K562 (cell line): ENCODE measurements at regions not wholly inside any gene's neighbourhood (a gene's known extent, or its start where the extent isn't known, plus 50 kb on each side); places are given as distances from the start of the nearest gene placed in this dataset.

Experiments used
- ATAC-seq: fragments of 200-7000 bp; cut with Tn5 transposase; 3 replicates; pipeline ENCODE4 v1.9.1; 2020; ENCODE audit warnings: moderate library complexity
- BruUV-seq: library from RNA; stranded (reverse); fragments of 400-500 nt; replicated peaks from 2 replicates; lab custom pipeline; 2021; lab: Mats Ljungman, UMichigan
- CTCF ChIA-PET: fragments of 300-600 bp; formaldehyde crosslinking; extraction: SDS; loops from one replicate; lab custom pipeline; 2021; ENCODE audit warnings: low intra/inter-chr PET ratio; lab: Yijun Ruan, JAX
- POLR2A ChIA-PET: fragments of 300-600, 350-650 bp; sonication (Branson Sonifier 250); formaldehyde crosslinking; extraction: SDS; loops from one replicate; lab custom pipeline; 2021; ENCODE audit warnings: antibody characterized with exemption, inconsistent platforms; lab: Yijun Ruan, JAX
- DNase-seq, 4 experiments: peaks; one replicate each; pipeline versions ENCODE4 v3.0.0 to v3.0.0-alpha.2; 2011 to 2018; ENCODE audit warnings: low spot score in 3 of 4, mixed read lengths in 3 of 4; ENCODE audit errors: extremely low read depth in 1 of 4
- FAIRE-seq: peaks from 2 replicates; lab custom pipeline; 2011; peaks lifted over from hg19 to GRCh38; lab: Jason Lieb, UNC
- H2AFZ ChIP-seq: 2 replicates; pipeline ENCODE4 v1.6.0; 2011; ENCODE audit warnings: low read depth, low read length, control low read depth, inconsistent platforms
- H3K27ac ChIP-seq: fragments of 200-600 bp; 3 replicates; pipeline ENCODE4 v1.8.0; 2011; ENCODE audit warnings: low read depth, mild to moderate bottlenecking, control low read depth, inconsistent platforms, low read length, moderate library complexity, mixed read lengths; ENCODE audit errors: extremely low read depth
- H3K27me3 ChIP-seq, 2 experiments: fragments of 300-600 bp in 1 of 2; 2 replicates in 1 of 2; 3 replicates in 1 of 2; pipeline versions ENCODE4 v1.6.0 to v1.8.0; 2011; ENCODE audit warnings: inconsistent platforms in 2 of 2, low read length in 2 of 2, mild to moderate bottlenecking in 1 of 2, mixed read lengths in 1 of 2, moderate library complexity in 1 of 2; ENCODE audit not compliant: control insufficient read depth in 2 of 2, insufficient read depth in 2 of 2
- H3K36me3 ChIP-seq: fragments of 300-600 bp; 3 replicates; pipeline ENCODE4 v1.8.0; 2011; ENCODE audit warnings: mild to moderate bottlenecking, low read length, inconsistent platforms; ENCODE audit not compliant: control insufficient read depth, insufficient read depth
- H3K4me1 ChIP-seq, 2 experiments: fragments of 200-600 bp in 1 of 2; replicated peaks in 1 of 2; 2 replicates in 1 of 2; 3 replicates in 1 of 2; pipeline versions ENCODE4 v1.5.1 to v1.8.0; 2011; ENCODE audit warnings: inconsistent platforms in 2 of 2, low read length in 2 of 2, mild to moderate bottlenecking in 1 of 2, mixed read lengths in 1 of 2, moderate library complexity in 1 of 2; ENCODE audit not compliant: control insufficient read depth in 2 of 2, insufficient read depth in 2 of 2
- H3K4me2 ChIP-seq: 2 replicates; pipeline ENCODE4 v1.6.1; 2011; ENCODE audit warnings: low read length, control low read depth, inconsistent platforms, mixed read lengths; ENCODE audit not compliant: insufficient read depth
- H3K4me3 ChIP-seq: fragments of 200-600 bp; sonication (generic), shearing (Covaris generic); 2 replicates; pipeline ENCODE4 v1.5.1; 2016; ENCODE audit warnings: control low read depth, inconsistent platforms
- H3K79me2 ChIP-seq: fragments of 200-600 bp; 3 replicates; pipeline ENCODE4 v1.8.0; 2011; ENCODE audit warnings: low read length, inconsistent platforms; ENCODE audit not compliant: control insufficient read depth, insufficient read depth
- H3K9ac ChIP-seq, 2 experiments: 2 replicates each; pipeline versions ENCODE4 v1.6.0 to v1.6.1; 2011; ENCODE audit warnings: low read depth in 2 of 2, low read length in 2 of 2, control low read depth in 1 of 2, inconsistent platforms in 1 of 2, mild to moderate bottlenecking in 1 of 2, mixed read lengths in 1 of 2; ENCODE audit not compliant: insufficient read depth in 1 of 2
- H3K9me1 ChIP-seq: one replicate; pipeline ENCODE4 v1.6.0; 2011; ENCODE audit warnings: inconsistent platforms, mild to moderate bottlenecking, low read length, moderate library complexity; ENCODE audit not compliant: control insufficient read depth, insufficient read depth
- H3K9me3 ChIP-seq: replicated peaks from 2 replicates; pipeline ENCODE4 v1.5.1; 2011; ENCODE audit warnings: low read depth, low read length, inconsistent platforms; ENCODE audit not compliant: control insufficient read depth, insufficient read depth
- H4K20me1 ChIP-seq: replicated peaks from 2 replicates; pipeline ENCODE4 v1.6.1; 2011; ENCODE audit warnings: low read length, inconsistent platforms, mixed read lengths; ENCODE audit not compliant: control insufficient read depth, insufficient read depth
- ATF3 ChIP-seq, 2 experiments: fragments of 450-650 bp in 1 of 2; sonication (generic) in 1 of 2; formaldehyde crosslinking in 1 of 2; IDR thresholded peaks in 1 of 2; conservative IDR thresholded peaks in 1 of 2; 2 replicates each; pipeline versions ENCODE4 v1.6.1 to v1.8.1; 2016 to 2023; ENCODE audit warnings: mild to moderate bottlenecking in 2 of 2, moderate library complexity in 2 of 2, inconsistent platforms in 1 of 2, missing genetic modification reagents in 1 of 2
- BACH1 ChIP-seq: fragments of 200-800 bp; sonication (Bioruptor generic); IDR thresholded peaks from 2 replicates; pipeline ENCODE4 v1.6.1; 2016; ENCODE audit warnings: missing genetic modification characterization, missing compliant biosample characterization
- BRD9 ChIP-seq: fragments of 450-650 bp; IDR thresholded peaks from 2 replicates; pipeline ENCODE4 v1.6.1; 2018; ENCODE audit warnings: low read depth; ENCODE audit not compliant: partially characterized antibody
- CREB1 ChIP-seq, 2 experiments: sonication (generic) in 1 of 2; formaldehyde crosslinking in 1 of 2; IDR thresholded peaks; 2 replicates each; pipeline versions ENCODE4 v1.6.1 to v1.8.0; 2012 to 2022; ENCODE audit warnings: inconsistent platforms in 1 of 2, mild to moderate bottlenecking in 1 of 2, missing genetic modification reagents in 1 of 2, moderate library complexity in 1 of 2
- DMBX1 ChIP-seq: fragments of 250-450 bp; sonication (Bioruptor Pico); IDR thresholded peaks from 2 replicates; pipeline ENCODE4 v1.8.0; 2022; ENCODE audit warnings: inconsistent platforms, mild to moderate bottlenecking, moderate library complexity, borderline replicate concordance
- ETS2 ChIP-seq: IDR thresholded peaks from 2 replicates; pipeline ENCODE4 v1.6.1; 2016; ENCODE audit warnings: borderline replicate concordance, missing genetic modification characterization, mild to moderate bottlenecking, moderate library complexity, missing compliant biosample characterization; ENCODE audit not compliant: poor library complexity, severe bottlenecking
- L3MBTL2 ChIP-seq: fragments of 450-650 bp; IDR thresholded peaks from 2 replicates; pipeline ENCODE4 v1.6.1; 2016; ENCODE audit warnings: mild to moderate bottlenecking, moderate library complexity
- NFE2 ChIP-seq: IDR thresholded peaks from 2 replicates; pipeline ENCODE4 v1.6.1; 2014; ENCODE audit warnings: antibody characterized with exemption, low read depth
- RNF2 ChIP-seq: sonication (generic); IDR thresholded peaks from 2 replicates; pipeline ENCODE4 v1.6.1; 2016
- SMAD1 ChIP-seq: fragments of 150-350 bp; IDR thresholded peaks from 2 replicates; pipeline ENCODE4 v1.6.1; 2014; ENCODE audit warnings: low read length, low read depth; ENCODE audit not compliant: partially characterized antibody
- TEAD1 ChIP-seq, 2 experiments: fragments of 450-650 bp in 1 of 2; sonication (generic) in 1 of 2; formaldehyde crosslinking; IDR thresholded peaks; 2 replicates each; pipeline versions ENCODE4 v1.4.0 to v1.8.0; 2020 to 2022; ENCODE audit warnings: mild to moderate bottlenecking in 2 of 2, missing genetic modification reagents in 1 of 2
- U2AF1 ChIP-seq: fragments of 200-400 bp; formaldehyde crosslinking; optimal IDR thresholded peaks from 2 replicates; pipeline ENCODE3; 2017; ENCODE audit warnings: mild to moderate bottlenecking, low read depth, low read length, moderate library complexity
- ZFPM2 ChIP-seq: fragments of 250-450 bp; sonication (Bioruptor Pico); IDR thresholded peaks from 2 replicates; pipeline ENCODE4 v1.5.1; 2022; ENCODE audit warnings: mild to moderate bottlenecking
- ZNF766 ChIP-seq: fragments of 200-800 bp; sonication (Bioruptor generic); conservative IDR thresholded peaks from 2 replicates; pipeline ENCODE4 v1.6.1; 2016; ENCODE audit warnings: missing genetic modification characterization, missing compliant biosample characterization
- WGBS: fragments of 100-300 bp; shearing (Covaris generic); methylation state at CpG from one replicate; pipeline ENCODE4 v1.1.6; 2016; ENCODE audit warnings: low coverage, mixed read lengths; ENCODE audit not compliant: insufficient coverage; ENCODE audit errors: missing lambda C conversion rate; 5-methylcytosine and 5-hydroxymethylcytosine counted together
- in situ Hi-C: fragments of 300-500 bp; cut with MboI; formaldehyde crosslinking; loops from 4 replicates; pipeline ENCODE4 v1.15.0; 2018; ENCODE audit warnings: inconsistent platforms, mixed read lengths
- intact Hi-C: fragments of 100-400 bp; cut with micrococcal nuclease; formaldehyde crosslinking; loops from 2 replicates; pipeline ENCODE4 v1.14.2; 2022

GRCh38 chr7:106365252-106366005 is 80.6 kb upstream of the NAMPT start:
- Histone ChIP-seq H3K9me1 (no peaks in the 10 kb centered on the region), H3K9me3 (no peaks in the 10 kb centered on the region), H2AFZ (peak overlapping the region; percentile 60), H4K20me1 (no peaks in the 10 kb centered on the region), H3K79me2 (no peaks in the 10 kb centered on the region), H3K27ac (peak overlapping the region; percentile 38; the same call in 2 of the 3 replicates), H3K4me1 (peaks cover 0 to 9% of the 10 kb centered on the region in 2 experiments; a peak in 3 of 5 replicates), H3K9ac (no peak overlapping the region), H3K36me3 (no peaks in the 10 kb centered on the region), H3K27me3 (no peaks in the 10 kb centered on the region), H3K4me3 (no peak overlapping the region), H3K4me2 (no peak overlapping the region; the same call in 1 of the 2 replicates)
- BruUV-seq, result no TSS peak
- 27% methylated on average over 3 of the region's 3 CpGs for WGBS
- ChIA-PET POLR2A (interaction anchor here (0.6 to 1.5 kb wide), 10 partner anchors 10 to 191 kb away, joined by 3 to 7 read pairs (median 3); partner anchors contain the start of gene NAMPT), CTCF (interaction anchor here (0.7 kb wide), 1 partner anchor 83 kb away, joined by 3 read pairs; no protein-coding TSS in a partner anchor)
- FAIRE-seq (no peak), ATAC-seq (peak; percentile 69), DNase-seq (peak in 2 of 4 experiments; percentile 35 to 54)
- intact Hi-C loops (no loop called here), in situ Hi-C loops (no loop called here)
- peak; percentile 90 for TF ChIP-seq ATF3 (IDR thresholded peaks at IDR 0.05)
- TF ChIP-seq ATF3 (CRISPR knock-in tag; conservative IDR thresholded peaks at IDR 0.05), result no peak
- TF ChIP-seq SMAD1, result peak; percentile 79
- peak; percentile 54; the same call in 1 of the 2 replicates for TF ChIP-seq CREB1 (IDR thresholded peaks at IDR 0.05)
- peak; percentile 21; the same call in 1 of the 2 replicates for TF ChIP-seq CREB1 (CRISPR knock-in tag; IDR thresholded peaks at IDR 0.05)
- TF ChIP-seq ZNF766 (CRISPR knock-in tag), result peak; percentile 97
- TF ChIP-seq TEAD1 (CRISPR knock-in tag; IDR thresholded peaks at IDR 0.05), result peak in 1 of 2 experiments; percentile 66; a peak in 1 of 4 replicates
- peak; percentile 98 for TF ChIP-seq BACH1 (tag)
- TF ChIP-seq ETS2 (tag), result no peak
- peak; percentile 67 for TF ChIP-seq DMBX1 (CRISPR knock-in tag)
- no peak for TF ChIP-seq U2AF1
- peak; percentile 72 for TF ChIP-seq BRD9
- TF ChIP-seq RNF2, result peak; percentile 37; the same call in 1 of the 2 replicates
- TF ChIP-seq ZFPM2 (CRISPR knock-in tag), result no peak
- TF ChIP-seq NFE2, result peak; percentile 97
- TF ChIP-seq L3MBTL2, result peak; percentile 73
